ENCODE measurements at regions not wholly inside any gene's neighbourhood (a gene's known extent, or its start where the extent isn't known, plus 50 kb on each side); places are given as distances from the start of the nearest gene placed in this dataset.

DNA sequence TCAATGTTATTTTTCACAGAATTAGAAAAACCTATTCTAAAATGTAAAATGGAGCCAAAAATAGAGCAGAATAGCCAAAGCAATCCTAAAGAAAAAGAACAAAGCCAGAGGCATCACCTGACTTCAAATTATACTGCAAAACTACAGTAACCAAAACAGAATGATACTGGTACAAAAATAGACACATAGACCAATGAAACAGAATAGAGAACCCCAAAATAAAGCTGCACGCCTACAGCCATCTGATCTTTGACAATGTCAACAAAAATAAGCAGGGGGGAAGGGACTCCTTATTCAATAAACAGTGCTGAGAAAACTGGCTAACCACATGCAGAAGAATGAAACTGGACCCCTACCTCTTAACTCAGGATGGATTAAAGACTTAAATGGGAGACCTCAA is 65.8 kb upstream of the PDE4D start:
- H3K27me3 ChIP-seq = no peaks in the 10 kb centered on the region
- no peaks in the 10 kb centered on the region for H3K9me3 ChIP-seq
- no peak overlapping the region for H3K27ac ChIP-seq (replicated peaks in 1 of 4)
- DNase-seq (ENCODE audit: extremely low spot score) = no peak
- intact Hi-C loops (cut with DNase I) = no loop called here
- peaks cover 0 to 6% (median 0%) of the 10 kb centered on the region in 4 donors for H3K4me1 ChIP-seq
- H3K36me3 ChIP-seq = no peaks in the 10 kb centered on the region
- no peak for TF ChIP-seq POLR2AphosphoS5 (IDR thresholded peaks at IDR 0.05)
- no peak for TF ChIP-seq POLR2A (IDR thresholded peaks at IDR 0.05; ENCODE audit: low read depth)
- no peak for TF ChIP-seq EP300 (IDR thresholded peaks at IDR 0.05)
- TF ChIP-seq, protein P1, sequence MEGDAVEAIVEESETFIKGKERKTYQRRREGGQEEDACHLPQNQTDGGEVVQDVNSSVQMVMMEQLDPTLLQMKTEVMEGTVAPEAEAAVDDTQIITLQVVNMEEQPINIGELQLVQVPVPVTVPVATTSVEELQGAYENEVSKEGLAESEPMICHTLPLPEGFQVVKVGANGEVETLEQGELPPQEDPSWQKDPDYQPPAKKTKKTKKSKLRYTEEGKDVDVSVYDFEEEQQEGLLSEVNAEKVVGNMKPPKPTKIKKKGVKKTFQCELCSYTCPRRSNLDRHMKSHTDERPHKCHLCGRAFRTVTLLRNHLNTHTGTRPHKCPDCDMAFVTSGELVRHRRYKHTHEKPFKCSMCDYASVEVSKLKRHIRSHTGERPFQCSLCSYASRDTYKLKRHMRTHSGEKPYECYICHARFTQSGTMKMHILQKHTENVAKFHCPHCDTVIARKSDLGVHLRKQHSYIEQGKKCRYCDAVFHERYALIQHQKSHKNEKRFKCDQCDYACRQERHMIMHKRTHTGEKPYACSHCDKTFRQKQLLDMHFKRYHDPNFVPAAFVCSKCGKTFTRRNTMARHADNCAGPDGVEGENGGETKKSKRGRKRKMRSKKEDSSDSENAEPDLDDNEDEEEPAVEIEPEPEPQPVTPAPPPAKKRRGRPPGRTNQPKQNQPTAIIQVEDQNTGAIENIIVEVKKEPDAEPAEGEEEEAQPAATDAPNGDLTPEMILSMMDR (IDR thresholded peaks at IDR 0.05) = no peak
- H3K4me3 ChIP-seq = no peak overlapping the region
- 73% methylated on average over 1 of the region's 1 CpG for WGBS

GRCh38 chr5:59956130-59956783 is 62.7 kb upstream of the PDE4D start:
- no peaks in the 10 kb centered on the region for H3K36me3 ChIP-seq
- no peaks in the 10 kb centered on the region for H3K27me3 ChIP-seq
- no peak overlapping the region for H3K27ac ChIP-seq (replicated peaks in 1 of 4)
- DNase-seq (ENCODE audit: extremely low spot score) = no peak
- WGBS = 73% methylated on average over 3 of the region's 3 CpGs
- no peaks in the 10 kb centered on the region for H3K9me3 ChIP-seq
- H3K4me3 ChIP-seq = no peak overlapping the region
- H3K4me1 ChIP-seq = peaks cover 0 to 6% (median 0%) of the 10 kb centered on the region in 4 donors
- no peak for TF ChIP-seq POLR2AphosphoS5 (IDR thresholded peaks at IDR 0.05)
- TF ChIP-seq, protein P1 (IDR thresholded peaks at IDR 0.05) = no peak
- no peak for TF ChIP-seq EP300 (IDR thresholded peaks at IDR 0.05)
- TF ChIP-seq POLR2A (IDR thresholded peaks at IDR 0.05; ENCODE audit: low read depth) = no peak
- intact Hi-C loops (cut with DNase I) = no loop called here

GRCh38 chr5:59955241-59955640 is 61.7 kb upstream of the PDE4D start:
- intact Hi-C loops (cut with DNase I) = no loop called here
- 75% methylated on average over 2 of the region's 2 CpGs for WGBS
- H3K27ac ChIP-seq (replicated peaks in 1 of 4) = no peak overlapping the region
- peaks cover 0 to 6% (median 0%) of the 10 kb centered on the region in 4 donors for H3K4me1 ChIP-seq
- no peaks in the 10 kb centered on the region for H3K9me3 ChIP-seq
- no peak overlapping the region for H3K4me3 ChIP-seq
- H3K36me3 ChIP-seq = no peaks in the 10 kb centered on the region
- DNase-seq (ENCODE audit: extremely low spot score) = no peak
- TF ChIP-seq POLR2A (IDR thresholded peaks at IDR 0.05; ENCODE audit: low read depth) (no peak), POLR2AphosphoS5 (IDR thresholded peaks at IDR 0.05) (no peak), EP300 (IDR thresholded peaks at IDR 0.05) (no peak)
- TF ChIP-seq, protein P1 (IDR thresholded peaks at IDR 0.05) = no peak
- H3K27me3 ChIP-seq = no peaks in the 10 kb centered on the region

- no peaks in the 10 kb centered on the region for H3K4me1 ChIP-seq
- WGBS = 73% methylated on average over 6 of the region's 6 CpGs
- intact Hi-C loops (cut with DNase I) = no loop called here
- H3K9me3 ChIP-seq = no peaks in the 10 kb centered on the region
- H3K4me3 ChIP-seq = no peak overlapping the region
- no peak for DNase-seq (ENCODE audit: extremely low spot score)
- no peaks in the 10 kb centered on the region for H3K27me3 ChIP-seq
- no peak for TF ChIP-seq POLR2A (IDR thresholded peaks at IDR 0.05; ENCODE audit: low read depth)
- H3K27ac ChIP-seq (replicated peaks in 1 of 4) = no peak overlapping the region
- no peaks in the 10 kb centered on the region for H3K36me3 ChIP-seq
These were observed 50.1 kb upstream of the PDE4D start for GRCh38 chr5:59943452-59944113.

Small RNAs in the stretch of these regions (small RNA-seq; reads per million reads assigned to genes)
- gene RNU6-806P = 0 reads per million in 3 donors
